OCI-LY1 (cell line): ENCODE measurements at regions not wholly inside any gene's neighbourhood (a gene's known extent, or its start where the extent isn't known, plus 50 kb on each side); places are given as distances from the start of the nearest gene placed in this dataset.

Source experiments
- H2AFZ ChIP-seq: fragments of 200-600 bp; sonication (generic), shearing (Covaris generic); 2 replicates; pipeline ENCODE4 v1.6.0; 2014; ENCODE audit warnings: antibody characterized with exemption, mild to moderate bottlenecking, low read length
- H3F3A ChIP-seq: fragments of 200-600 bp; sonication (generic), shearing (Covaris generic); 2 replicates; pipeline ENCODE4 v1.6.0; 2014; ENCODE audit warnings: mild to moderate bottlenecking, antibody characterized with exemption, low read length, moderate library complexity; ENCODE audit not compliant: insufficient read depth
- H3K27ac ChIP-seq: fragments of 200-600 bp; sonication (generic); 2 replicates; pipeline ENCODE4 v1.5.1; 2014; ENCODE audit warnings: low read length, mixed run types, mild to moderate bottlenecking, low read depth; ENCODE audit not compliant: poor library complexity, severe bottlenecking
- H3K27me3 ChIP-seq: fragments of 200-600 bp; sonication (generic); 2 replicates; pipeline ENCODE4 v1.6.0; 2014; ENCODE audit warnings: antibody characterized with exemption, mild to moderate bottlenecking, low read length, moderate library complexity; ENCODE audit not compliant: insufficient read depth
- H3K36me3 ChIP-seq: fragments of 200-600 bp; sonication (generic); 2 replicates; pipeline ENCODE4 v1.6.1; 2014; ENCODE audit warnings: mild to moderate bottlenecking, antibody characterized with exemption, low read length, moderate library complexity, mixed read lengths; ENCODE audit not compliant: insufficient read depth
- H3K4me1 ChIP-seq: fragments of 200-600 bp; sonication (generic); 2 replicates; pipeline ENCODE4 v1.5.1; 2014; ENCODE audit warnings: mild to moderate bottlenecking, low read length, moderate library complexity; ENCODE audit not compliant: insufficient read depth, severe bottlenecking
- H3K4me2 ChIP-seq: fragments of 200-600 bp; sonication (generic), shearing (Covaris generic); 2 replicates; pipeline ENCODE4 v1.6.1; 2014; ENCODE audit warnings: low read length
- H3K4me3 ChIP-seq: fragments of 200-600 bp; sonication (generic); 2 replicates; pipeline ENCODE4 v1.5.1; 2014; ENCODE audit warnings: low read length, low read depth, mild to moderate bottlenecking, mixed read lengths; ENCODE audit not compliant: poor library complexity, severe bottlenecking
- H3K79me2 ChIP-seq: fragments of 200-600 bp; shearing (Covaris generic); 2 replicates; pipeline ENCODE4 v1.6.1; 2016; ENCODE audit warnings: mixed run types, low read length, mixed read lengths; ENCODE audit not compliant: insufficient read depth
- H3K9ac ChIP-seq: fragments of 200-600 bp; sonication (generic), shearing (Covaris generic); 2 replicates; pipeline ENCODE4 v1.6.1; 2014; ENCODE audit warnings: mild to moderate bottlenecking, low read length, mixed read lengths
- H3K9me2 ChIP-seq: fragments of 200-600 bp; sonication (generic), shearing (Covaris generic); 2 replicates; pipeline ENCODE4 v1.6.1; 2014; ENCODE audit warnings: low read depth, mild to moderate bottlenecking, low read length, mixed read lengths
- H3K9me3 ChIP-seq: fragments of 200-600 bp; shearing (Covaris generic); 2 replicates; pipeline ENCODE4 v1.6.1; 2014; ENCODE audit warnings: low read length, mixed read lengths
- H4K20me1 ChIP-seq: fragments of 200-600 bp; sonication (generic), shearing (Covaris generic); 2 replicates; pipeline ENCODE4 v1.6.0; 2016; ENCODE audit warnings: mild to moderate bottlenecking, low read length; ENCODE audit not compliant: insufficient read depth
- EZH2 ChIP-seq: fragments of 200-600 bp; sonication (generic), shearing (Covaris generic); IDR thresholded peaks from 2 replicates; pipeline ENCODE4 v1.8.0; 2017; ENCODE audit warnings: borderline replicate concordance, mixed run types, mild to moderate bottlenecking, antibody characterized with exemption, low read length, moderate library complexity, mixed read lengths
- TF ChIP-seq, protein P1 (sequence below): fragments of 200-600 bp; sonication (generic), shearing (Covaris generic); IDR thresholded peaks from 2 replicates; pipeline ENCODE4 v1.5.1; 2017; ENCODE audit warnings: mild to moderate bottlenecking, antibody characterized with exemption, low read length, moderate library complexity, mixed read lengths

DNA sequence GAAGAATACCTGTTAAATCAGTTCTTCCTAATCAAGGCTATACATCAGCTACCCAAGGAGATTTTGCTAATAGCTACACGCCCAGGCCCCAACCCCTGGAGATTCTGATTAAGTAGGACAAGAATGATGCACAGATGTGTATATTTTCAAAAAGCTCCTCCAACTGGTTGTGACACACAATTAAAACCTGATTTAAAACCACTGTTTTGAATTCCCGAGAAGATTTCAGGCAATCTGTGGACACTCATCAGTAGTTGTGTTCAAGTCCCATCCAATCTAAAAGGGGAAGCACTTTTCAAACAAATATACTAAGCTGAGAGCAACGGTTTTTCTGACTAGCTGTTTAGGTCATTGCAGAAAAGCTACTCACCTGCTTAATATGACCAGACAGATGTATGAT lies 118.9 kb upstream of the NHSL1 start:
- no peaks in the 10 kb centered on the region for H3K79me2 ChIP-seq
- no peaks in the 10 kb centered on the region for H3K4me1 ChIP-seq
- no peaks in the 10 kb centered on the region for H3K9me3 ChIP-seq

DNA sequence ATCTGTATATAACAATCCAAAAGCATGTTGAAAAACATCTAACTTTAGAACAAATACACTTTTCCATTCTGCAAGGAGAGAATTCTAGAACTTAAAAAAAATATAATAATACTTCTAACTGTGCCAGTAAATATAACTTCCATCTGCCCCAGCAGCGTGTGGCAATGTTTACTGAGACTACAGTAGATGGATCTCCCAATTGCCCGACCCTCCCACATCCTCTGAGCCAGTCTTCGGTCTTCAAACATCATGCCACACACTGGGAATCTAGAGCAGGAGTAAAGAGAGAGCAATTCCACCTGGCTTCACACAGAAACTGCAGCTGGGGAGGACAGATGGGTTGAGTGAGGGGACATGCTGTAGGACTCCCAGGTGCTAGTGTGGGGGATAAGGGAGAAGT lies 121.3 kb upstream of the NHSL1 start:
- no peaks in the 10 kb centered on the region for H3F3A ChIP-seq
- no peaks in the 10 kb centered on the region for H4K20me1 ChIP-seq
- H3K27me3 ChIP-seq, result no peaks in the 10 kb centered on the region
- no peaks in the 10 kb centered on the region for H3K9me2 ChIP-seq
- H3K9me3 ChIP-seq, result no peaks in the 10 kb centered on the region
- no peak overlapping the region for H3K9ac ChIP-seq
- H3K27ac ChIP-seq, result no peak overlapping the region
- TF ChIP-seq, protein P1, sequence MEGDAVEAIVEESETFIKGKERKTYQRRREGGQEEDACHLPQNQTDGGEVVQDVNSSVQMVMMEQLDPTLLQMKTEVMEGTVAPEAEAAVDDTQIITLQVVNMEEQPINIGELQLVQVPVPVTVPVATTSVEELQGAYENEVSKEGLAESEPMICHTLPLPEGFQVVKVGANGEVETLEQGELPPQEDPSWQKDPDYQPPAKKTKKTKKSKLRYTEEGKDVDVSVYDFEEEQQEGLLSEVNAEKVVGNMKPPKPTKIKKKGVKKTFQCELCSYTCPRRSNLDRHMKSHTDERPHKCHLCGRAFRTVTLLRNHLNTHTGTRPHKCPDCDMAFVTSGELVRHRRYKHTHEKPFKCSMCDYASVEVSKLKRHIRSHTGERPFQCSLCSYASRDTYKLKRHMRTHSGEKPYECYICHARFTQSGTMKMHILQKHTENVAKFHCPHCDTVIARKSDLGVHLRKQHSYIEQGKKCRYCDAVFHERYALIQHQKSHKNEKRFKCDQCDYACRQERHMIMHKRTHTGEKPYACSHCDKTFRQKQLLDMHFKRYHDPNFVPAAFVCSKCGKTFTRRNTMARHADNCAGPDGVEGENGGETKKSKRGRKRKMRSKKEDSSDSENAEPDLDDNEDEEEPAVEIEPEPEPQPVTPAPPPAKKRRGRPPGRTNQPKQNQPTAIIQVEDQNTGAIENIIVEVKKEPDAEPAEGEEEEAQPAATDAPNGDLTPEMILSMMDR, result no peak
- no peak for TF ChIP-seq EZH2
- H3K79me2 ChIP-seq, result no peaks in the 10 kb centered on the region
- no peak overlapping the region for H2AFZ ChIP-seq
- H3K4me2 ChIP-seq, result no peak overlapping the region
- no peaks in the 10 kb centered on the region for H3K36me3 ChIP-seq
- H3K4me3 ChIP-seq, result no peak overlapping the region
- H3K4me1 ChIP-seq, result no peaks in the 10 kb centered on the region

More for the DNA sequence above, 118.9 kb upstream of the NHSL1 start:
- no peaks in the 10 kb centered on the region for H3K36me3 ChIP-seq
- H3F3A ChIP-seq, result no peaks in the 10 kb centered on the region
- no peak overlapping the region for H3K9ac ChIP-seq
- H3K27me3 ChIP-seq, result no peaks in the 10 kb centered on the region
- H3K4me2 ChIP-seq, result no peak overlapping the region
- no peak overlapping the region for H3K4me3 ChIP-seq
- H2AFZ ChIP-seq, result no peak overlapping the region
- TF ChIP-seq, protein P1, result no peak
- no peak for TF ChIP-seq EZH2
- no peaks in the 10 kb centered on the region for H4K20me1 ChIP-seq
- H3K27ac ChIP-seq, result no peak overlapping the region
- H3K9me2 ChIP-seq, result no peaks in the 10 kb centered on the region

DNA sequence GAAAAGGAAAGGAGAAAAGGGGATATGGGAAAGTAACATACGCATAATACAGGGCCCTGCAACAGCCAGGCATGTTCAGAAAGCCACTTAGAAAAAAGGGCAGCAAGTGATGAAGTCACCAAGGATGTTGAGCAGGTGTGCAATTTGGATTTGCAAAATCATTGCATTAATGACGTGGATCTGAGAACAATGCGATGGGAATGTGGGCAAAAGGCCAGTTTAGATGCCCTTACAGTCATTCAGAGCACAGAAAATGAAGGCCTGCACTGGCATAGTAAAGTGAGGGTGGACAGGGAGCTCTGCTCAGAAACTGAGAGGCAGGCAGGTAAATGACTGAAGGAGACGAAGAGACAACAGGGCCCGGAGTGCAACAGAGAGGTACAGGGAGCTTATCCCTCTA lies 123.7 kb upstream of the NHSL1 start:
- Histone ChIP-seq H3K36me3 (no peaks in the 10 kb centered on the region), H3K9ac (no peak overlapping the region), H3K4me1 (no peaks in the 10 kb centered on the region), H3K27ac (no peak overlapping the region), H3K9me2 (no peaks in the 10 kb centered on the region), H2AFZ (no peak overlapping the region), H3K4me3 (no peak overlapping the region), H3K27me3 (no peaks in the 10 kb centered on the region), H3K9me3 (no peaks in the 10 kb centered on the region), H3K79me2 (no peaks in the 10 kb centered on the region), H3K4me2 (no peak overlapping the region), H3F3A (no peaks in the 10 kb centered on the region), H4K20me1 (no peaks in the 10 kb centered on the region)
- TF ChIP-seq, protein P1, result no peak
- TF ChIP-seq EZH2, result no peak
